ENCODE measurements at regions not wholly inside any gene's neighbourhood (a gene's known extent, or its start where the extent isn't known, plus 50 kb on each side); places are given as distances from the start of the nearest gene placed in this dataset.

GRCh38 chr17:77476498-77476897 is 335.7 kb downstream of the SEC14L1 start:
- no peak overlapping the region for H3K27ac ChIP-seq (ENCODE audit: low read depth, low read length)
- peaks cover 26% of the 10 kb centered on the region for H3K79me1 ChIP-seq (ENCODE audit: low read depth, low read length)
- H3K79me2 ChIP-seq (ENCODE audit: control insufficient read depth in 1 of 2, insufficient read depth in 2 of 2, low read length in 2 of 2), result peaks cover 6 to 83% of the 10 kb centered on the region in 2 experiments
- FAIRE-seq (no peak), DNase-seq (ENCODE audit: low read depth in 1 of 2, low spot score in 2 of 2) (no peak)
- no peak overlapping the region for H3K4ac ChIP-seq (replicated peaks; ENCODE audit: insufficient read length, low read depth, low read length)
- H2BK12ac ChIP-seq (ENCODE audit: low read depth, low read length), result 0 out of 2 replicates have a peak overlapping the region, but pooled peaks have one; percentile 50
- H3K4me3 ChIP-seq (ENCODE audit: extremely low read depth in 1 of 4, insufficient read depth in 2 of 4, low read depth in 3 of 4, low read length in 4 of 4), result no peak overlapping the region
- ChIA-PET POLR2A (ENCODE audit: partially characterized antibody) (interaction anchor here (1.2 to 6.1 kb wide), 2 partner anchors 25 to 94 kb away, joined by 4 to 33 read pairs; no protein-coding TSS in a partner anchor), CTCF (ENCODE audit: partially characterized antibody) (interaction anchor here (0.5 to 2.6 kb wide), 3 partner anchors 16 to 1351 kb away, joined by 4 to 17 read pairs (median 6); no protein-coding TSS in a partner anchor)
- 91% methylated on average over 8 of the region's 8 CpGs; no CpG with 5 or more reads in 1 of the 2 experiments for WGBS, 2 experiments (ENCODE audit: extremely low coverage in 1 of 2, insufficient coverage in 1 of 2, insufficient read length in 1 of 2, insufficient replicate concordance in 2 of 2, low coverage in 1 of 2, low lambda C conversion rate in 2 of 2, missing lambda C conversion rate in 1 of 2)
- H3K27me3 ChIP-seq (replicated peaks in 1 of 4; ENCODE audit: control insufficient read depth in 3 of 4, extremely low read depth in 1 of 4, insufficient read depth in 3 of 4, low read length in 3 of 4), result no peaks in the 10 kb centered on the region
- H3K56ac ChIP-seq (replicated peaks; ENCODE audit: insufficient read length, low read depth, low read length), result no peak overlapping the region
- no peak overlapping the region for H2BK15ac ChIP-seq (ENCODE audit: low read length)
- H3K36me3 ChIP-seq (ENCODE audit: control insufficient read depth in 2 of 4, insufficient read depth in 4 of 4, low read length in 3 of 4), result peaks cover 0 to 6% (median 0%) of the 10 kb centered on the region in 4 experiments; a peak in 1 of 8 replicates
- H2BK5ac ChIP-seq (ENCODE audit: low read depth, low read length), result no peak overlapping the region
- no peak overlapping the region for H3K23ac ChIP-seq (ENCODE audit: insufficient read length)
- no peaks in the 10 kb centered on the region for H3K9me3 ChIP-seq (ENCODE audit: insufficient read depth in 2 of 2, low read depth in 1 of 2, low read length in 1 of 2)
- no peak overlapping the region for H3K14ac ChIP-seq (ENCODE audit: insufficient read length)
- no peak overlapping the region for H4K91ac ChIP-seq (replicated peaks; ENCODE audit: insufficient read length, low read length)
- no peak overlapping the region for H4K5ac ChIP-seq (ENCODE audit: insufficient read length, low read depth, low read length)
- H3K9ac ChIP-seq (replicated peaks in 1 of 4; ENCODE audit: extremely low read depth in 1 of 4, low read depth in 3 of 4, low read length in 3 of 4), result no peak overlapping the region
- no peak overlapping the region for H3K4me2 ChIP-seq (ENCODE audit: insufficient read depth in 1 of 2, low read depth in 2 of 2, low read length in 2 of 2)
- 0 out of 2 replicates have a peak overlapping the region, but pooled peaks have one; percentile 69 for H4K8ac ChIP-seq (ENCODE audit: extremely low read depth, insufficient read depth, low read length)
- H2AK5ac ChIP-seq (ENCODE audit: low read depth, low read length), result no peak overlapping the region; the same call in 1 of the 2 replicates
- H4K20me1 ChIP-seq (replicated peaks in 1 of 2; ENCODE audit: control insufficient read depth in 1 of 2, insufficient read depth in 2 of 2, low read length in 2 of 2), result peaks cover 8 to 11% of the 10 kb centered on the region in 2 experiments
- no peak for TF ChIP-seq SP1 (IDR thresholded peaks at IDR 0.05; ENCODE audit: low read depth, low read length)
- no peak for TF ChIP-seq KDM1A (IDR thresholded peaks at IDR 0.05; ENCODE audit: borderline replicate concordance, low read length)
- no peak for TF ChIP-seq EZH2 (IDR thresholded peaks at IDR 0.05; ENCODE audit: low read depth, low read length, severe bottlenecking)
- TF ChIP-seq, protein P1, sequence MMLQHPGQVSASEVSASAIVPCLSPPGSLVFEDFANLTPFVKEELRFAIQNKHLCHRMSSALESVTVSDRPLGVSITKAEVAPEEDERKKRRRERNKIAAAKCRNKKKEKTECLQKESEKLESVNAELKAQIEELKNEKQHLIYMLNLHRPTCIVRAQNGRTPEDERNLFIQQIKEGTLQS (IDR thresholded peaks at IDR 0.05; ENCODE audit: insufficient read depth, low read depth, low read length), result no peak
- TF ChIP-seq RNF2 (IDR thresholded peaks at IDR 0.05; ENCODE audit: borderline replicate concordance, low read depth, low read length, missing control alignments, poor library complexity, severe bottlenecking), result no peak
- no peak for TF ChIP-seq RFX5 (IDR thresholded peaks at IDR 0.05; ENCODE audit: borderline replicate concordance, low read depth, low read length)
- no peak for TF ChIP-seq RAD21 (IDR thresholded peaks at IDR 0.05 in 1 of 2, conservative IDR thresholded peaks at IDR 0.05 in 1 of 2; ENCODE audit: low read depth in 2 of 2, low read length in 2 of 2)
- TF ChIP-seq SIN3A (conservative IDR thresholded peaks at IDR 0.05 in 1 of 2, IDR thresholded peaks at IDR 0.05 in 1 of 2; ENCODE audit: low read depth in 1 of 2, low read length in 2 of 2), result no peak
- no peak for TF ChIP-seq MAFK (IDR thresholded peaks at IDR 0.05; ENCODE audit: low read depth, low read length)
- no peak overlapping the region for H2BK120ac ChIP-seq (replicated peaks; ENCODE audit: low read depth, low read length)
- H2AFZ ChIP-seq (ENCODE audit: low read length), result no peak overlapping the region
- H3K4me1 ChIP-seq (replicated peaks in 1 of 4; ENCODE audit: control insufficient read depth in 3 of 4, insufficient read depth in 4 of 4, low read length in 3 of 4), result peaks cover 21 to 76% (median 52%) of the 10 kb centered on the region in 4 experiments
- no peaks in the 10 kb centered on the region; the same call in 1 of the 2 replicates for H3K23me2 ChIP-seq (ENCODE audit: low read depth, low read length)
- H3K18ac ChIP-seq (ENCODE audit: extremely low read depth, low read length), result peak overlapping the region; percentile 32; the same call in 1 of the 2 replicates
- no peak overlapping the region for H2BK20ac ChIP-seq (ENCODE audit: low read length)
